Duodenal mucosa (tissue), 2 donors: ENCODE measurements at regions not wholly inside any gene's neighbourhood (a gene's known extent, or its start where the extent isn't known, plus 50 kb on each side); places are given as distances from the start of the nearest gene placed in this dataset.
"Not testable (repeated sequence)": the region's sequence is repeated elsewhere in the genome, so short reads cannot be mapped to it uniquely, and the experiment has no call there.

Experiments used
- H3K27ac ChIP-seq: one replicate; pipeline ENCODE4 v1.7.0; 2013; ENCODE audit warnings: low read depth, low read length
- H3K27me3 ChIP-seq, 2 donors: one replicate each; pipeline ENCODE4 v1.7.0; 2013; ENCODE audit warnings: low read length in 2 of 2, control low read depth in 1 of 2; ENCODE audit not compliant: insufficient read depth in 2 of 2, control insufficient read depth in 1 of 2
- H3K36me3 ChIP-seq, 2 donors: one replicate each; pipeline ENCODE4 v1.7.0; 2013; ENCODE audit warnings: low read length in 2 of 2, control low read depth in 1 of 2; ENCODE audit not compliant: insufficient read depth in 2 of 2, control insufficient read depth in 1 of 2
- H3K4me1 ChIP-seq, 2 donors: one replicate each; pipeline ENCODE4 v1.7.0; 2013; ENCODE audit warnings: low read length in 2 of 2, control low read depth in 1 of 2; ENCODE audit not compliant: insufficient read depth in 2 of 2, control insufficient read depth in 1 of 2
- H3K4me3 ChIP-seq, 2 donors: one replicate each; pipeline ENCODE4 v1.7.0; 2013; ENCODE audit warnings: low read length in 2 of 2, low read depth in 1 of 2
- H3K9ac ChIP-seq, 2 donors: one replicate each; pipeline ENCODE4 v1.7.0; 2013; ENCODE audit warnings: low read length in 2 of 2, low read depth in 1 of 2
- H3K9me3 ChIP-seq, 2 donors: one replicate each; pipeline ENCODE4 v1.7.0; 2013; ENCODE audit warnings: low read length in 2 of 2, control low read depth in 1 of 2; ENCODE audit not compliant: control insufficient read depth in 1 of 2

GRCh38 chr11:86740628-86741483 lies 59.5 kb upstream of the PRSS23 start:
- Histone ChIP-seq H3K4me1 (peaks cover 0 to 17% of the 10 kb centered on the region in 2 donors), H3K27ac (peak overlapping the region; percentile 79), H3K9ac (no peak overlapping the region), H3K4me3 (no peak overlapping the region), H3K36me3 (no peaks in the 10 kb centered on the region), H3K9me3 (no peaks in the 10 kb centered on the region), H3K27me3 (no peaks in the 10 kb centered on the region)

GRCh38 chr11:86738568-86738967 lies 61.8 kb upstream of the PRSS23 start:
- H3K9me3 ChIP-seq = no peaks in the 10 kb centered on the region
- peaks cover 0 to 17% of the 10 kb centered on the region in 2 donors for H3K4me1 ChIP-seq
- no peak overlapping the region for H3K27ac ChIP-seq
- no peaks in the 10 kb centered on the region for H3K27me3 ChIP-seq
- no peak overlapping the region for H3K4me3 ChIP-seq
- H3K36me3 ChIP-seq = no peaks in the 10 kb centered on the region
- H3K9ac ChIP-seq = no peak overlapping the region

- Histone ChIP-seq H3K27me3 (no peaks in the 10 kb centered on the region), H3K9ac (no peak overlapping the region), H3K4me3 (no peak overlapping the region), H3K27ac (no peak overlapping the region), H3K9me3 (no peaks in the 10 kb centered on the region), H3K4me1 (peaks cover 0 to 17% of the 10 kb centered on the region in 2 donors), H3K36me3 (no peaks in the 10 kb centered on the region)
These were observed 62.6 kb upstream of the PRSS23 start for GRCh38 chr11:86737737-86738136.

GRCh38 chr11:86737230-86737629 lies 63.1 kb upstream of the PRSS23 start:
- Histone ChIP-seq H3K9me3 (no peaks in the 10 kb centered on the region), H3K36me3 (no peaks in the 10 kb centered on the region), H3K4me1 (peaks cover 0 to 17% of the 10 kb centered on the region in 2 donors), H3K27me3 (no peaks in the 10 kb centered on the region), H3K9ac (no peak overlapping the region), H3K27ac (no peak overlapping the region), H3K4me3 (no peak overlapping the region)

GRCh38 chr11:86736291-86737143 lies 63.8 kb upstream of the PRSS23 start:
- Histone ChIP-seq H3K27me3 (no peaks in the 10 kb centered on the region), H3K36me3 (no peaks in the 10 kb centered on the region), H3K27ac (no peak overlapping the region), H3K9ac (no peak overlapping the region), H3K4me1 (peaks cover 0 to 11% of the 10 kb centered on the region in 2 donors), H3K4me3 (no peak overlapping the region), H3K9me3 (no peaks in the 10 kb centered on the region)

- no peak overlapping the region for H3K4me3 ChIP-seq
- H3K4me1 ChIP-seq = peaks cover 0 to 6% of the 10 kb centered on the region in 2 donors
- no peaks in the 10 kb centered on the region for H3K27me3 ChIP-seq
- H3K9me3 ChIP-seq = no peaks in the 10 kb centered on the region
- no peak overlapping the region for H3K9ac ChIP-seq
- H3K36me3 ChIP-seq = no peaks in the 10 kb centered on the region
- H3K27ac ChIP-seq = no peak overlapping the region
These were observed 63.3 kb upstream of the ME3 start for GRCh38 chr11:86735451-86736290.

GRCh38 chr11:86732739-86733138 lies 60.3 kb upstream of the ME3 start:
- H3K4me1 ChIP-seq, H3K9me3 ChIP-seq, H3K4me3 ChIP-seq, H3K27me3 ChIP-seq, H3K36me3 ChIP-seq, H3K27ac ChIP-seq, H3K9ac ChIP-seq: not testable (repeated sequence)

- not testable (repeated sequence) for H3K27ac ChIP-seq, H3K9me3 ChIP-seq
These were observed 59.9 kb upstream of the ME3 start for GRCh38 chr11:86732286-86732685.

GRCh38 chr11:86729576-86729975 lies 57.2 kb upstream of the ME3 start:
- not testable (repeated sequence) for H3K27me3 ChIP-seq, H3K36me3 ChIP-seq, H3K9ac ChIP-seq, H3K4me1 ChIP-seq, H3K9me3 ChIP-seq, H3K4me3 ChIP-seq, H3K27ac ChIP-seq

More at GRCh38 chr11:86732286-86732685, 59.9 kb upstream of the ME3 start:
- H3K9ac ChIP-seq, H3K4me3 ChIP-seq, H3K4me1 ChIP-seq, H3K36me3 ChIP-seq, H3K27me3 ChIP-seq: not testable (repeated sequence)
